ENCODE measurements at regions not wholly inside any gene's neighbourhood (a gene's known extent, or its start where the extent isn't known, plus 50 kb on each side); places are given as distances from the start of the nearest gene placed in this dataset.
A peak's percentile ranks its signal among the peaks of the same experiment; 100 is the strongest.

- Histone ChIP-seq H3K4me3 (no peak overlapping the region), H3K4me1 (ENCODE audit: control insufficient read depth, insufficient read depth, low read length) (no peaks in the 10 kb centered on the region), H3K9ac (ENCODE audit: control insufficient read depth, insufficient read depth, low read length) (no peak overlapping the region), H2AFZ (ENCODE audit: control insufficient read depth, low read depth, low read length) (no peak overlapping the region), H3K79me2 (ENCODE audit: control insufficient read depth, insufficient read depth, low read length) (no peaks in the 10 kb centered on the region), H3K27me3 (replicated peaks in 1 of 2; ENCODE audit: control insufficient read depth in 2 of 2, insufficient read depth in 2 of 2, low read length in 1 of 2) (no peaks in the 10 kb centered on the region), H3K27ac (ENCODE audit: control insufficient read depth, insufficient read depth) (no peak overlapping the region), H3K36me3 (ENCODE audit: control insufficient read depth in 2 of 2, insufficient read depth in 2 of 2, low read length in 1 of 2) (no peaks in the 10 kb centered on the region), H3K4me2 (ENCODE audit: control insufficient read depth, insufficient read depth) (no peak overlapping the region), H4K20me1 (ENCODE audit: control insufficient read depth, insufficient read depth) (no peaks in the 10 kb centered on the region), H3K9me3 (replicated peaks; ENCODE audit: control insufficient read depth, insufficient read depth, low read length) (no peaks in the 10 kb centered on the region)
- WGBS (ENCODE audit: insufficient coverage, insufficient replicate concordance, low lambda C conversion rate, missing lambda C conversion rate) = 9% methylated on average over 2 of the region's 2 CpGs
- ChIA-PET SMC1A (ENCODE audit: uncharacterized antibody, unreplicated experiment) (interaction anchor here (0.8 to 1.3 kb wide), 4 partner anchors 63 to 227 kb away, joined by 3 to 5 read pairs (median 4); no protein-coding TSS in a partner anchor), RAD21 (ENCODE audit: unreplicated experiment) (no interaction called here), CTCF (no interaction called here), POLR2A (interaction anchor here (0.6 kb wide), 2 partner anchors 31 to 64 kb away, joined by 3 read pairs; no protein-coding TSS in a partner anchor)
- ATAC-seq (peak; percentile 81), FAIRE-seq (no peak), DNase-seq (ENCODE audit: low read depth, low spot score) (no peak)
- intact Hi-C loops (cut with micrococcal nuclease; ENCODE audit: unreplicated experiment) (no loop called here), in situ Hi-C loops (cut with MboI) (no loop called here)
- BruUV-seq (replicated peaks) = no TSS peak
- TF ChIP-seq IKZF2 (IDR thresholded peaks at IDR 0.05) = peak; percentile 72 to 79; a peak in 2 of 4 replicates
- peak; percentile 20; the same call in 1 of the 2 replicates for TF ChIP-seq MTA2 (IDR thresholded peaks at IDR 0.05; ENCODE audit: low read depth)
- TF ChIP-seq USF2 (IDR thresholded peaks at IDR 0.05; ENCODE audit: borderline replicate concordance, low read depth, low read length) = no peak
- peak; percentile 29; the same call in 1 of the 2 replicates for TF ChIP-seq RELB (IDR thresholded peaks at IDR 0.05; ENCODE audit: low read depth)
- no peak for TF ChIP-seq KAT2A (conservative IDR thresholded peaks at IDR 0.05; ENCODE audit: control insufficient read depth, low read depth, low read length)
- peak; percentile 73 for TF ChIP-seq IKZF1 (conservative IDR thresholded peaks at IDR 0.05)
- TF ChIP-seq EED (IDR thresholded peaks at IDR 0.05; ENCODE audit: low read depth) = peak; percentile 71
- no peak for TF ChIP-seq FOXM1 (IDR thresholded peaks at IDR 0.05; ENCODE audit: low read depth, low read length)
- TF ChIP-seq ASH2L (IDR thresholded peaks at IDR 0.05; ENCODE audit: borderline replicate concordance, low read depth) = no peak
- TF ChIP-seq ZBTB4 (CRISPR knock-in tag; IDR thresholded peaks at IDR 0.05) = no peak
- TF ChIP-seq MYB (IDR thresholded peaks at IDR 0.05; ENCODE audit: borderline replicate concordance, low read depth, low read length) = no peak
- peak; percentile 59 for TF ChIP-seq NR2F1 (conservative IDR thresholded peaks at IDR 0.05)
- peak; percentile 49 for TF ChIP-seq JUNB (IDR thresholded peaks at IDR 0.05)
- TF ChIP-seq SPI1 (IDR thresholded peaks at IDR 0.05; ENCODE audit: borderline replicate concordance, insufficient read depth, low read depth, low read length) = peak; percentile 42; the same call in 1 of the 2 replicates
- peak; percentile 9; the same call in 1 of the 2 replicates for TF ChIP-seq RUNX3 (IDR thresholded peaks at IDR 0.05; ENCODE audit: low read length)
These were observed 167.7 kb downstream of the SPRY2 start for GRCh38 chr13:80173224-80173623.

All from GM12878 (cell line).